HCT116 (cell line): ENCODE measurements at regions not wholly inside any gene's neighbourhood (a gene's known extent, or its start where the extent isn't known, plus 50 kb on each side); places are given as distances from the start of the nearest gene placed in this dataset.

Source experiments
- ATAC-seq: fragments of 200-7000 bp; cut with Tn5 transposase; 2 replicates; pipeline ENCODE4 v1.9.1; 2020; ENCODE audit warnings: mild to moderate bottlenecking, moderate library complexity
- BruUV-seq: library from RNA; stranded (reverse); fragments of 400-500 nt; replicated peaks from 2 replicates; lab custom pipeline; 2021; lab: Mats Ljungman, UMichigan
- CTCF ChIA-PET: fragments of 300-600 bp; sonication (Branson Sonifier 250); formaldehyde crosslinking; loops from one replicate; lab custom pipeline; 2021; ENCODE audit warnings: antibody characterized with exemption; lab: Charles Lee
- POLR2A ChIA-PET: fragments of 300-600, 350-600 bp; sonication (Branson Sonifier 250); formaldehyde crosslinking; loops from one replicate; lab custom pipeline; 2021; ENCODE audit warnings: antibody characterized with exemption; lab: Charles Lee
- RAD21 ChIA-PET, 2 experiments: fragments of 300-600 bp; sonication (Branson Sonifier 250); formaldehyde crosslinking; loops; one replicate each; lab custom pipeline; 2023; ENCODE audit warnings: low total read pairs in 2 of 2; ENCODE audit not compliant: uncharacterized antibody in 2 of 2, unreplicated experiment in 2 of 2, low non-redundant PET in 1 of 2; lab: Charles Lee
- DNase-seq: peaks from one replicate; pipeline ENCODE4 v3.0.0-alpha.2; 2010; ENCODE audit warnings: low read depth, low spot score
- H2AFZ ChIP-seq: fragments of 200-600 bp; shearing (Covaris generic), sonication (generic); 2 replicates; pipeline ENCODE4 v1.6.1; 2017; ENCODE audit warnings: low read depth, mixed run types, mixed read lengths, antibody characterized with exemption, low read length; ENCODE audit not compliant: poor library complexity, severe bottlenecking
- H3K27ac ChIP-seq: 2 replicates; pipeline ENCODE4 v1.5.1; 2012; ENCODE audit warnings: low read depth, low read length
- H3K27me3 ChIP-seq: fragments of 200-600 bp; sonication (generic); 2 replicates; pipeline ENCODE4 v1.6.1; 2016; ENCODE audit warnings: mixed run types, low read length, mixed read lengths; ENCODE audit not compliant: insufficient read depth
- H3K36me3 ChIP-seq, 2 experiments: fragments of 200-500 bp in 1 of 2; fragments of 200-600 bp in 1 of 2; sonication (Bioruptor generic) in 1 of 2; sonication (generic) in 1 of 2; 2 replicates each; pipeline versions ENCODE4 v1.5.1 to v1.6.1; 2014 to 2016; ENCODE audit warnings: low read length in 2 of 2, inconsistent platforms in 1 of 2, mixed read lengths in 1 of 2, mixed run types in 1 of 2; ENCODE audit not compliant: insufficient read depth in 2 of 2, control insufficient read depth in 1 of 2
- H3K4me1 ChIP-seq, 2 experiments: fragments of 200-600 bp in 1 of 2; sonication (generic) in 1 of 2; 2 replicates each; pipeline versions ENCODE4 v1.5.1 to v1.6.1; 2012 to 2017; ENCODE audit warnings: low read length in 2 of 2, inconsistent platforms in 1 of 2, mild to moderate bottlenecking in 1 of 2, mixed read lengths in 1 of 2, mixed run types in 1 of 2, moderate library complexity in 1 of 2; ENCODE audit not compliant: insufficient read depth in 2 of 2, control insufficient read depth in 1 of 2
- H3K4me2 ChIP-seq: fragments of 200-600 bp; sonication (generic); 2 replicates; pipeline ENCODE4 v1.6.1; 2017; ENCODE audit warnings: mixed run types, low read length, mixed read lengths
- H3K4me3 ChIP-seq, 2 experiments: fragments of 200-600 bp in 1 of 2; sonication (generic) in 1 of 2; replicated peaks in 1 of 2; 2 replicates each; pipeline ENCODE4 v1.5.1; 2011 to 2016; ENCODE audit warnings: low read length in 2 of 2, control low read depth in 1 of 2, low read depth in 1 of 2, mild to moderate bottlenecking in 1 of 2, mixed read lengths in 1 of 2, mixed run types in 1 of 2
- H3K79me2 ChIP-seq: fragments of 200-600 bp; sonication (generic); 2 replicates; pipeline ENCODE4 v1.6.1; 2017; ENCODE audit warnings: mild to moderate bottlenecking, mixed run types, low read length, moderate library complexity, mixed read lengths; ENCODE audit not compliant: insufficient read depth
- H3K9ac ChIP-seq: fragments of 200-600 bp; sonication (generic); 2 replicates; pipeline ENCODE4 v1.6.1; 2016; ENCODE audit warnings: low read length, mixed read lengths
- H3K9me2 ChIP-seq: fragments of 200-600 bp; sonication (generic), shearing (Covaris generic); 2 replicates; pipeline ENCODE4 v1.6.1; 2017; ENCODE audit warnings: mixed run types, mild to moderate bottlenecking, moderate library complexity; ENCODE audit not compliant: insufficient read depth
- H3K9me3 ChIP-seq, 2 experiments: fragments of 200-500 bp in 1 of 2; fragments of 200-600 bp in 1 of 2; sonication (Bioruptor generic) in 1 of 2; sonication (generic) in 1 of 2; 2 replicates each; pipeline ENCODE4 v1.6.1; 2014 to 2017; ENCODE audit warnings: low read length in 2 of 2, mixed read lengths in 2 of 2, inconsistent platforms in 1 of 2, low read depth in 1 of 2, mild to moderate bottlenecking in 1 of 2, mixed run types in 1 of 2, moderate library complexity in 1 of 2; ENCODE audit not compliant: control insufficient read depth in 1 of 2, insufficient read depth in 1 of 2
- H4K20me1 ChIP-seq: fragments of 200-600 bp; sonication (generic), shearing (Covaris generic); 2 replicates; pipeline ENCODE4 v1.6.1; 2017; ENCODE audit warnings: mixed run types, mild to moderate bottlenecking, moderate library complexity; ENCODE audit not compliant: insufficient read depth
- ATF3 ChIP-seq: IDR thresholded peaks from 2 replicates; pipeline ENCODE4 v1.6.1; 2012
- CBX3 ChIP-seq: IDR thresholded peaks from 2 replicates; pipeline ENCODE4 v1.6.1; 2012; ENCODE audit warnings: low read depth
- CEBPB ChIP-seq: IDR thresholded peaks from 2 replicates; pipeline ENCODE4 v1.6.1; 2012; ENCODE audit warnings: low read depth
- CTCF ChIP-seq, 3 experiments: fragments of 200-600 bp in 1 of 3; sonication (generic) in 1 of 3; IDR thresholded peaks in 2 of 3; conservative IDR thresholded peaks in 1 of 3; 2 replicates each; pipeline ENCODE4 v1.5.1; 2012 to 2017; ENCODE audit warnings: low read depth in 2 of 3, low read length in 2 of 3, antibody characterized with exemption in 1 of 3, borderline replicate concordance in 1 of 3, control low read depth in 1 of 3, mild to moderate bottlenecking in 1 of 3, mixed read lengths in 1 of 3, mixed run types in 1 of 3, moderate library complexity in 1 of 3; ENCODE audit not compliant: insufficient read depth in 1 of 3
- EGR1 ChIP-seq: IDR thresholded peaks from 2 replicates; pipeline ENCODE4 v1.6.1; 2012; ENCODE audit warnings: low read depth
- ELF1 ChIP-seq: IDR thresholded peaks from 2 replicates; pipeline ENCODE4 v1.6.1; 2012; ENCODE audit warnings: low read depth, borderline replicate concordance
- EZH2 ChIP-seq: fragments of 200-600 bp; sonication (generic); IDR thresholded peaks from 2 replicates; pipeline ENCODE4 v1.6.1; 2017; ENCODE audit warnings: antibody characterized with exemption, mixed run types
- FOSL1 ChIP-seq: IDR thresholded peaks from 2 replicates; pipeline ENCODE4 v1.6.1; 2012; ENCODE audit warnings: low read depth
- JUND ChIP-seq: IDR thresholded peaks from 2 replicates; pipeline ENCODE4 v1.6.1; 2012
- MAX ChIP-seq: IDR thresholded peaks from 2 replicates; pipeline ENCODE4 v1.6.1; 2012
- RAD21 ChIP-seq: IDR thresholded peaks from 2 replicates; pipeline ENCODE4 v1.6.1; 2012; ENCODE audit warnings: low read depth, mild to moderate bottlenecking
- SIN3A ChIP-seq: IDR thresholded peaks from 2 replicates; pipeline ENCODE4 v1.6.1; 2012; ENCODE audit warnings: low read depth
- ZBTB33 ChIP-seq: IDR thresholded peaks from 2 replicates; pipeline ENCODE4 v1.6.1; 2011; ENCODE audit warnings: mild to moderate bottlenecking, low read length, moderate library complexity; ENCODE audit not compliant: insufficient replicate concordance; ENCODE audit errors: extremely low read depth
- ZFX ChIP-seq: fragments of 450-650 bp; IDR thresholded peaks from 2 replicates; pipeline ENCODE4 v1.6.1; 2017
- intact Hi-C: fragments of 100-400 bp; cut with micrococcal nuclease; formaldehyde crosslinking; loops from 2 replicates; pipeline ENCODE4 v1.10.0; 2022

GRCh38 chr17:5644065-5644464 is 59.8 kb upstream of the NLRP1 start:
- H3K4me3 ChIP-seq: no peak overlapping the region
- H3K36me3 ChIP-seq: no peaks in the 10 kb centered on the region
- ATAC-seq: no peak
- DNase-seq: no peak
- no peaks in the 10 kb centered on the region for H4K20me1 ChIP-seq
- no peaks in the 10 kb centered on the region for H3K9me3 ChIP-seq
- no peak overlapping the region for H3K27ac ChIP-seq
- POLR2A ChIA-PET: no interaction called here
- H3K9ac ChIP-seq: no peak overlapping the region
- RAD21 ChIA-PET: no interaction called here
- CTCF ChIA-PET: no interaction called here
- H3K4me2 ChIP-seq: no peak overlapping the region
- no TSS peak for BruUV-seq
- intact Hi-C loops: no loop called here
- TF ChIP-seq CTCF (IDR thresholded peaks at IDR 0.05 in 2 of 3, conservative IDR thresholded peaks at IDR 0.05 in 1 of 3; ENCODE audit: borderline replicate concordance in 1 of 3, insufficient read depth in 1 of 3, low read depth in 2 of 3, low read length in 2 of 3) (no peak), ATF3 (no peak), EGR1 (no peak), JUND (no peak), MAX (no peak), CBX3 (no peak), CEBPB (no peak), ELF1 (no peak), FOSL1 (no peak), EZH2 (no peak), SIN3A (no peak), ZBTB33 (no peak), ZFX (no peak), RAD21 (no peak)
- H3K79me2 ChIP-seq: no peaks in the 10 kb centered on the region
- H3K27me3 ChIP-seq: peaks cover 40% of the 10 kb centered on the region
- H2AFZ ChIP-seq: no peak overlapping the region
- no peaks in the 10 kb centered on the region for H3K4me1 ChIP-seq
- no peaks in the 10 kb centered on the region for H3K9me2 ChIP-seq
